ENCODE measurements at regions not wholly inside any gene's neighbourhood (a gene's known extent, or its start where the extent isn't known, plus 50 kb on each side); places are given as distances from the start of the nearest gene placed in this dataset.

DNA sequence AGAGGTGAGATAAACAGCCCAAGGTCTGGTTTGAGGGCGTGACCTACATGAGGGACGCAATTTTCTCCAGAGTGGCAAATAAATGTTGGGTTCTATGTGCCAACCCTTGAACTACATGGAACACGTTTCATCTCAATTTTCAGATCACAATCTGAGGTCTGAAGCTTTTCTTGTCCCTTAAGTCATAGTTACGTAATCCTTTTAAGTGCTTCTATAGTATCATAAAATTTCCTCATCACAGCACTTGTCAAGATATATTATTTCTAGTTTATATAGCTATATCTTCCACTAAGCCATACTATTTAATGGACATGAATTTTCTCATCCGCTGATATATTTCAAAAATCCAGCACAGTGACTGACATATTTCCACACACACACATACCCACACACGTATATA, 53.1 kb upstream of the GRIN3A start:
- H3K36me3 ChIP-seq (ENCODE audit: control insufficient read depth, insufficient read depth, low read length), result no peaks in the 10 kb centered on the region
- no peaks in the 10 kb centered on the region for H3K4me1 Mint-ChIP-seq
- peaks cover 0 to 1% (median 0%) of the 10 kb centered on the region in 7 donors for H3K9me3 Mint-ChIP-seq
- no peaks in the 10 kb centered on the region for H3K9me3 ChIP-seq (ENCODE audit: control insufficient read depth in 2 of 2, low read length in 2 of 2)
- H3K4me3 ChIP-seq (ENCODE audit: low read depth, low read length), result no peak overlapping the region
- H3K27ac ChIP-seq (ENCODE audit: insufficient read depth, low read length, poor library complexity, severe bottlenecking), result no peak overlapping the region
- no peak overlapping the region for H3K27ac Mint-ChIP-seq
- no peak overlapping the region for H3K4me3 Mint-ChIP-seq
- H3K36me3 Mint-ChIP-seq, result no peaks in the 10 kb centered on the region
- ATAC-seq (ENCODE audit: low read depth in 2 of 2) (no peak), DNase-seq (no peak)
- no peaks in the 10 kb centered on the region for H3K27me3 ChIP-seq (ENCODE audit: control insufficient read depth, insufficient read depth, low read length)
- no peaks in the 10 kb centered on the region for H3K27me3 Mint-ChIP-seq
- H3K4me1 ChIP-seq (ENCODE audit: control insufficient read depth, insufficient read depth, low read length, poor library complexity, severe bottlenecking), result no peaks in the 10 kb centered on the region
